HG03175 (cell line): ENCODE measurements at regions not wholly inside any gene's neighbourhood (a gene's known extent, or its start where the extent isn't known, plus 50 kb on each side); places are given as distances from the start of the nearest gene placed in this dataset.

Experiments
- ATAC-seq: cut with Tn5 transposase; IDR thresholded peaks from one replicate; pipeline ENCODE4 v1.9.1; 2021; ENCODE audit warnings: mild to moderate bottlenecking, moderate library complexity; ENCODE audit not compliant: unreplicated experiment

DNA sequence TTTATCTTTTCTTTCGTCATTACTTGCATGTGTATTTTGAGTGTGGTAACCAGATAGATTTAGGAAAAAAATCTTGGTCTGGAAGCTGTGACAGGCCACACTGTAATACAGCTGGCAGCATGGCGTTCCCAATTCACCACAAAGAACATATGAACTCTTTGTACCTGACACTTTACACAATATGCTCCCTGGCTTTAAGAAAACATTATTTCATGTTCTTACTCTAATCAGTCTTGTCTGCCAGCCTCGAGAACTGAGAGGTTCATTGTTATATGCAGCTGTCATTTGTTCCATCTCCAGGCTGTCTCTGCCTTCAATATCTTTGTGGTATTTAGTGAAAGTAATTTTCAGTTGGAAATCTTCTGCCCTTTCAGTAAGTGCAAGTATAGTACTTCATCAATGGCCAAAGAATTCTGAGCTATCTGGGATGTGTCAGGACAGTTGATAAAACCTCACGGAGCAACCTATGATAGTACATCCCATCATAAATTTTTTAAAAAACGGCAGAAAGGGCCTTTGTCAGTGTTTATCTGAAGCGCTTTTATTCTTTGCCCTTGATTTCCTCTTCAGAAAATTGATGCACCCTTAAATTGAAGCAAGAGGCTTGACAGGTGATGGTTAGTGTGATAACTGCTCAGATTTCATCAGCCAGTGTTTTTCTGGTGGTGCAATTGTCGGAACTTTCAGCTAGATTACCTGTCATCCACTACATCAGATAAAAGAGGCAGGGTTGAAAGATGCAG is 146.3 kb upstream of the SP8 start:
- ATAC-seq = no peak

DNA sequence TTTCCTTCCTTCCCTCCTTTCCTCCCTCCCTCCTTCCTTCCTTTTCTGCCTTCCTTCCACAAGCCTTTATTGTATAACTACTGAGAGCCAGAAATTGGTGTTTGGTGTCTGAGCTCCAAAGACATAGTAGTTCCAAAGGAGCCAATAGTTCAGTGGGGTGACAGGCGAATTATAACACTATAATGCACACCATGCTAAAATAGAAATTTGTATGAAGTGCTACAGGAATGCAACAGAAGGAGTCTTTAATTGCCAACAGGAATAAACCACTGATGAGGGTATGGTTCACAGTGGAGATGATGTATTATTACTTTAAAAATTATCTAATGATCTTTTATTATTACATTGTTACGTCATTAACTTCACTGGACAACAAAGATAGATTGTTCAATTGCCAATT is 158.8 kb upstream of the SP8 start:
- no peak for ATAC-seq

DNA sequence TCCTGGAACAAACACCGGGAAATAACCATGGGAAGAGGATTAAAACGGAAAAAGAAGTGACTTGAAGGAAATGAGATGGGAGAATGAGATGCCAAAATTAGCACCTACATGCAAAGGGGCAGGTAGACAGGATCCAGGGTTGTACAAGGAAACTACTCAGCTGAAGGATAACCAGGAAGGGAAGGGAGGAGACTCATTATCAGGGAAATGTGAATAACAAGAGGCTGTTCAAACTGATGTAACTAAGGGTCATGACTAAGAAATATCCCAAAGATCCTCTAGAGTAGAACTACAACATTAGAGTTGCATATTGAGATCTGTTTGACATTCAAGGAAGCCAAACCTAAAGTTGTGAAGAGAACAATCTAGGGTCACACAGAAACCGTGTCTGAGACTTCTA is 166.2 kb upstream of the SP8 start:
- ATAC-seq = no peak

DNA sequence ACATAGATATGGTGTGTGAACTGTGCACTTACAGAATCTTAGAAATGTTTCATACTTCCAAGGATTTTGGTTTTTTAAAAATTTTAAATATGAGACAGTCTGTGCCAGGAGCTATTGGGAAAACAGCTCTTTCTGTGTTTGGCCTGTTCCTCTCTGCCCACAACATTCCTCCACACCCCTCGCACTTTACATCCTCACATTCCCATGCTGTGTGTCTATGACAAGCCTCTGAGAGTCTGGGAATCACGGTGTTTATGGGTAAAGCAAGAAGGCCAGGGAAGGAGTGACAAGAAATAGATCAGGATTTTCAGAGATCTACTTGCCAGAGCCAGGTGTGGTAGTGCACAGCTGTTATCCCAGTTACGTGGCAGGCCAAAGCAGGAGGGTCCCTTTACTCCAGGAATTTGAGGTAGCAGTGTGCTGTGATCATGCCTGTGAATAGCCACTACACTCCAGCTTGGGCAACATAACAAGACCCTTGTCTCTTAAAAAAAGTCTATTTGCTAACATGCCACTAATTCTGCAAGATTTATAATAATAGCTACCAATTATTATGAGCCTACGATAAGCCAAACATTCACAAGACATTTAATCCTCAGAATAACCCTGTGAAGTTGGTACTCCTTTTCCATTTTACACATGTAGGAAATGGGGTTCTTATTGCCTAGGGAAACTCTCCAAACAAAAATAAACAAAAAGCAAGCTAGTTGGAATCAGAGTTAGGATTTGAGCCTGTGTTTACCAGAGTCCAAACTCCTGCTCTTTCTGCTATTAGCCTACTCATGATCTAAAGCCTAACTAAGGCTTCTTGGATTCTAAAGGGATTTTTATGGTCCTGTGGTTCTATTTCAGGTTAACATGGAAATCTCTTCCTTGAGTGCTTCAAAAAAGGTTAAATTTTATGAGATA is 168.3 kb upstream of the SP8 start:
- ATAC-seq = no peak

DNA sequence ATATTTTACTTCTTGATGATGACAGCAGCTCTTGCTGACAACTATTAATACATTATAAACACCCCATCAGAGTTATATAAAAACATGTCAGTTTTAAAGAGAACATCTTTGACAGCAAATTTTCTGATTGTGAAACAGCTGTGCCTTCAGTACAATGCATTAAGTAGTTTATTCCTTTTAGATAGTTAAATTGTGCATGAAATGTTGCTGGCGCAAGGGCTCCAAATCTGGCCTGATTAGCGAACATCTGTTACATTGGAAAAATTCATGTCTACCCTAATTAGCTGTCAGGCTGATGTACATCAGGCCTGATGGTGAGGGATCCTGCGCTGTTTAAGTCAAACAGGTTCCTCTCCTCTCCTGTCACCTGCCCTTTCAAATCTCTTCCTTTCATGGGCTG is 171.9 kb upstream of the SP8 start:
- no peak for ATAC-seq

DNA sequence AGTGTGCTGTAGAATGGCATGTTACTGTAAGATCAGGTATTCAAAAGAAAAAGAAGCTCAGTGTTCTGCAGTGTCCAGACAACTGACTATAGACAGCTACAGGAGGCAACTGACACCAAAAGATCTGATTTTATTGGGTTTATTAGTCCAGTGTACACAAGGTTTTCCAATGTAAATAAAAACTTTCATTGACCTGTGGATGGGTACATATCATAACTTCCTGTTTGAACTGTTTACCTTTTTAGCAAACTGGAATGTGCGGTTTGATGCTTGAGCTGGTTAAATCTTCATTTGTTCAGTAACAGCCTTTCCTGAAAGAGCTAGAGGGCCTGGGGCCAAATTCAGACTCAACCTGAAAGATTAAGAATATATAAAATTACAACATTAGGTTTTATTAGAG is 172.6 kb upstream of the SP8 start:
- no peak for ATAC-seq

DNA sequence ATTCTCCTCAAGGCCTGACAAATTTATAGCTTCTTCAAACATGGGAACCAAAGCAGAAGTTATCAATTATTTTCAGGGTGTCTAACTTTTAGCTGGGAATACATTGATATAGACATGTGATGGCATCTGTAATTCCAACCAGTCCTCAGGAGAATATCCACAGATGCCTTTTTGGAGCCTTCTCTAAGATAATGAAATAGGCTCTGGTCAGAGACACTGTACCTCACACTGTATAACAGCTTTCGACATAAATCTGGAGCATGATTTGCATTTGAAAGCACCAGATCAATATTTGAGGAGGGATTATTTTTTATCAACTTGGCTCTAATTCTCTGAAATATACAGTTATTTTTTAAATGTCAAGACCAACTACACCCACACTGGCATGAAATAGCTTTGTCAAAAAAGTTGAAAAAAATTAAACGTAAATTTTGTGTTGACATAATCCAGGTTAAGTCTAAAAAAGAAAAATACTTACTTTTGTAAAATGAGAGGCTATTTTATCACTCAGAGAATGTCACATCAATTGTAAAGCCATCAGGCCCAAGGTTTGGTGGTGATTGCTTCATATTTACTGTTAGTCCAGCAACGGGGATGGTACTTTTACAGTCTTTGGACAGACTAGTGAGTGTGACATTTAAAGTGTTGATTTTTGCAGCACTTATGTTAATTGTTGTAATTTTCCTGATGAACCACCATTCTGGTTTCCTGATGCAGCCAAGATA is 177.0 kb upstream of the SP8 start:
- ATAC-seq = no peak

DNA sequence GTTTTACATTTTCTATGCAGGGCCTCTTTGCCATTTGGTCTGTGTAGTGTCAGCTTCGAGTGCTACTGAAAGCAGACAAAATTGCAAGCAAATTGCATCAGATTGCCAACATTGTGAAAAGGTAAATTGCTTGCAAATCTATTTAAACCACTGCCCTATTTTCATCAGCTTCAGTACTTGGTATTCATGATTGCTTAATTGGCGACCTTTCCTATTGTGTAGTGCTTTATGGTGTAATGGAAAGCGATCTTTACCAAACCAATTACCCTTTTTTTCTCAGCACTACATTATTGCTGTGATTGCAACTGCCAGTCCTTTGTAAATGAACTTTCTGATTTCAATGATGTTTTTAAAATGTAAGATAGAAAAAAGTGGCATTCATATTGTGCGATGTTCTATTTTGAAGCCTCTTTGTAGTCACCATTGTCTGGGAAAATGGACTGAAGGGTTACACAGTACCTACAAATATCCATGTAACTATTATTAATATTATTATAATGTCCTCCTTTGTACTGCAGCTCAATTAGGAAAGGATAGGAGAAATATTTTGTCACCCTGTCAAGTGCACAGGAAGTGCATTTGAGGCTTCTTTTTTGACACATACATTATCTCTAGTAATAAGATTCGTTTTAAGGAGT is 177.7 kb upstream of the SP8 start:
- ATAC-seq = no peak

DNA sequence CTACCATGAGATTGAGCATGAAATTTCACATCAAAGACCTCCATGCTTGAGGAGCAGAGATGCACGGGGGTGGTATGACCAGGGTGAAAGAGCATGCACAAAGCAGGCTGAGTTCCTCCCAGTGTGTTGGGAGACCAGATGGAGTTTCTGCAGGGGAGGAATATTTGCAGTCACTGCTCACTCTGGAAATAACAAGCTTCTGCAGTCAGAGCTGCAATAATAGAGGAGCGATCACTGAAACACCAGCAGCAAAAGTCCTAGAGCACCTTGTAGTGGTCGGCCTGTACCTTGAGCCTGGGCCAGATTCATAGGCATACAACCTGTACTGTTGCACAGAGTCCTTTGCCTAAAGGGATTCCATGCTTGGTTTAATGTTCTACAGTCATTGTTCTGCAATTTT is 184.5 kb upstream of the SP8 start:
- no peak for ATAC-seq

DNA sequence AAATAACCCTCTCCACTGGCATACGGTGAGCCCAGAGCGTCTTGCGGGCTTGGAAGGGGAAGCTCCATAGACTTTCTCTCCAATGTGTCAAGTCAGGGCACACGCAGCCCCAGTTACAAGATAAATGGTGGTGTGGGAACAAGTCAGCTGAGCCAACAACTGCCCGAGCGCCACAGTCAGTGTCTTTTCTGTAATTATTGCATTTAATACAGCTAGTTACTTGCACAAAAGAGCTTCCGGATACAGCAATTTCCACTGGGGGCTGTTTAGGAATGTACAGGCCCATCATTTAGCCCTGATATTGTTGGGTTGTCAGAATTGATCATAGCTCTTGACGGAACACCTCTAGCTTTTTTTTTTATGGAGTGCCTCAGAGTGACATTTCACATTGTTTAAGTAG is 193.5 kb upstream of the SP8 start:
- no peak for ATAC-seq

DNA sequence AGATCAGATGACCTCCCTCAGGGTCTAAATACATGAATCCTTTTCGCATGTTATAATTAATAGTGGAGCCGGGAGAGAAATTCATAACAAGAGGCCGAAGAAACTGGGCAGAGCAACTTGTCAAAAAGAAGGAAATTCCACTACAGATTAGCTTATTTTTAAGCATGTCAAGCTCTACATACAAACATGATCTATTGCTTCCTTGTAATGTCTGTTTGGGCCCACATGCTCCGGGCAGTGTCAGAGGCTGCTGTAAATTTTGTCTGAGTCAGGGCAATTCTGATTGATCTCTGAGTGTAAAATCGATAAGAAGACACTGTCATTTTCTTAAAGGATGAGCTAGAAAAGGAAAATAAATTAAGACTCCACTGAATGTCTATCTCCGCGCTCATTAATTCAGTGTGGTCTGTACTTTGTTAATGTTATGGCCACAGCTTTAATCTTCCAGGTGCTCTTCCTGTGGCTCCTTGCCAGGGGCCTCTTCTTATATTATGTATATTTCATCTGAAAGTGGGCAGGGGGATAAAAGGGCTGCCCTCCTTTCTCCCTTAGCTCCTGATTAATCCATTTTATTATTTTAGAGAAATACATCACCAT is 194.1 kb upstream of the SP8 start:
- no peak for ATAC-seq

DNA sequence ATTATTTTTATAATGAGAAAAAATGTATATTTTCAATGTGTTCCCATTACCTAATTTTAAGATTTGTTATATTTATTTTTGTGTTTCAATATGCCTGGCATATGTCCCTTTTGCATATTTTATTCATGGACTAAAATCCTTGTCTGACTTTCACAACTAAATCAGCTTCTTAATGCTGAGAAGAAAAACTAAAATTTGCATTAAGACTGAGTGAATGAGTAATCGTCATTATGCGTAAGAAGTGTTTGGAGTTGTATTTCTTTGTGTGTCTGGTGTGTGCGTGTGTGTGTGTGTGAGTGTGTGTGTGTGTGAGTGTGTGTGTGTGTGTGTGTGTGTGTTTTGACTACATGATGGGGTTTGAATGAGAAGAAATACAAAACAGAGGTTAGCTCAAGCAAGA is 201.7 kb upstream of the SP8 start:
- no peak for ATAC-seq

DNA sequence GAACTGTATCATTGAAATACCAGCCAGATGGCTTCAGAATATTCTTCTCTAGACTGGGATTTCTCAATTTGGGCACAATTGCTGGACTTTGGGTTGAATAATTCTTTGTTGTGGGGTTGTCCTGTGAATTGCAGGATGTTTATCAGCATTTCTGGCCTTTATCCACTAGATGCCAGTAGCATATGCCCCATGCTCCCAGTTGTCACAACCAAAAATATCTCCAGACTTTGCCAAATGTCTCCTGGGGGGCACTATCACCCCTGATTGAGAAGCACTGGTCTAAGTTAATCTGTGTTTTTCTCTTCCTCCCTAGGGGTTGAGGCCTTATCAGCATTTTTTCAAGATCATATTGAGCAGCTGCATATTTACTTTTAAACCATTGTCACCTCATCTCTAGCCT is 204.9 kb upstream of the SP8 start:
- no peak for ATAC-seq

DNA sequence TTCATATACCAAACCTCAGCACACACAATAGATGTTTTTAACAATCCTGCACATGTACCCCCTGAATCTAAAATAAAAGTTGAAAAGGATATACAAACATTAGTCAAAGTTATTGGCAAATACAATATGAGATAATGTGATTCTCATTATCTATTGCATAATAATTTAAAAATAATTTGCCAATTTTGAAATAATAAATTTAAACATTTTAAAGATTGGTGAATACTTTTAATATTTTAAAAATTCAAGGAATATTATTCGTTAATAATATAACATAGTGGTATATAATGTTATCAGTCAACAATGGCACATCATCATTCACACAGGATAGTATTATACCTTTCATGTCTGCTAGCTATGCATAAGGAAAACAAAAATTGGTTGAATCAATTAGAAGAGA is 207.0 kb upstream of the SP8 start:
- no peak for ATAC-seq

DNA sequence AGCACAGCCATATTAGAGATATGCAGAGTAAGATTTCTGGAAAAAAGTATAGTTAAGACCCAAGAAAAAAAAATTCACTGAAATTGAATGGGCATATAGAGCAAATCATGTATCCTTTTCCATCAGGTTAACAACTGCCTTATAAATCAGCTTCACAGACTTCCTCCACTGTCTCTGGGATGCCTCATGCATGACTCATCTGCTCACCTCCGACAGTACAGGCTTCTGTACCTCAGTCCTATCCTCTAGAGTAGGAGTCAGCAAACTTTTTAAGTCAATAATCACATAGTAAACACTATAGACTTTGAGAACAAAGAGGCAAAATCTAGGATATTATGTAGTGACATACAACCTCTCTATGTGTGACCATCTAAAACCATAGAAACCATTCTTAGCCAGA is 211.6 kb upstream of the SP8 start:
- no peak for ATAC-seq

DNA sequence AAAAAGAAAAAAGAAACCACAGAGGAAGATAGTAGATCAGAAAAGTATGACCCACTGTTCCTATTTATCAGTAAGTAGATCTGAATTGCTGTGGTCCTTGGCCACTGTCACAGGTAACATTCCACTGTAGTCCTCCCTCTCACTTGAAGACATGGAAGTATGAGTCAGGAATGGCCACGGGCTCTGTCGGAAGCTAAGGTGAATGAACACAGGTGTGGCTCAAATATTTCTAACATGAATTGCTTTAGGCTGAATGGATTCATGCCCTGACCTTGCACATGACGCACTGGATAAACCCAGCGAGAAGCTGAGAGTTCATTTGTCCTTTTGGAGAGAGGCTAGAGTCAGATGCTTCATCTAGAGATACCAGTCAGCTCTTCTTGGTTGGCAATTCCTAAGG is 224.5 kb upstream of the SP8 start:
- no peak for ATAC-seq

DNA sequence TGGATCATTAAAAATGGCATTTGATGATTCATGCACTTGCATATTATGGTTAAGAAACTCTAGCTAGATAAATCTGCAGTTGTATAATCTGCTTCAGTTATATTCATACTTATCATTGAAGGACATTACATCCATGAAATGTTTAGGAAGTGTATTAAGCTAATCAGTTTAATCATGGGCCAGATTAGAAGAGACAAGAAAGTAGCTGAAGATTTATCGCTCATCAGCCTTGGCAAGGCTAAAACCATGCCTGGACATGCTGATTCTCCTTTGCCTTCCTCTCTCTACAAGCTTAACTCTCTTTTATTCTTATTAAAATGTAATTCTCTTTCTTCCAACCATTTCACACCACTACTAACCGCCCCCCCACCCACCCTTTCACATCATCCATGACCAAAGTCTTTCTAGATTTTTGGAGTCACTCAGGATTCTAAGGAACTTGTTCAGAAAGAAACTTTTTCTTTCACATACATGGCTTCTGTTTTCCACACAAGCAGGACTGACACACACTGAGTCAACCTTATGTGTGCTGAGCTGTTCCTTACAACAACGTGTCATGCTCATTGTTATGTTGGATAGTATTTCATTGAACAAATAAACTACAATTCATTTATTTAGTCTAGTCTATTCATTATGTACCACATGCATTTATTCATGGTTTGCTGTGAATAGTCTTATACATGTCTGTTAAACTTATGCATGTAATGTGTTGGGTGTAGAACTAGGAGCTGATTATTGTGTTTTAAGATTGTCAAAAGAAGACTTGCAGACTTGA is 227.3 kb upstream of the SP8 start:
- no peak for ATAC-seq

DNA sequence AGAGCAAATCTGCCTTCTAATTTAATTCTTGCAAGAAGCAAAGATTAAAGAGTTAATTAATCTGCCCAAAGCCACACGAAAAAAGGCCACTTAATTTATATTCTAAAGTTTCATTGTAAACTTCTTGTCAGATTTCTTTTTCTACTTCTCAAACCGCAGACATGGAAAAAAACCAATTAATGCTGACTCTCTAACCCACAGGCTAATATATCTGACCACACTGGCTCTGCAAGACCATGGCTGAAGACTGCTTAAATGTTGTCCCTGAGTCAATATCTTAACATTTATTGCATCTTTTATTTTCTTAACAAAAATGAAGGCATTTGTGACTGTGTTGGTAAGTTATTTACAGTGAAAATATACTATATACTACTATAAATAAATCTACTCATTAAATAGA is 234.0 kb upstream of the SP8 start:
- ATAC-seq = no peak

DNA sequence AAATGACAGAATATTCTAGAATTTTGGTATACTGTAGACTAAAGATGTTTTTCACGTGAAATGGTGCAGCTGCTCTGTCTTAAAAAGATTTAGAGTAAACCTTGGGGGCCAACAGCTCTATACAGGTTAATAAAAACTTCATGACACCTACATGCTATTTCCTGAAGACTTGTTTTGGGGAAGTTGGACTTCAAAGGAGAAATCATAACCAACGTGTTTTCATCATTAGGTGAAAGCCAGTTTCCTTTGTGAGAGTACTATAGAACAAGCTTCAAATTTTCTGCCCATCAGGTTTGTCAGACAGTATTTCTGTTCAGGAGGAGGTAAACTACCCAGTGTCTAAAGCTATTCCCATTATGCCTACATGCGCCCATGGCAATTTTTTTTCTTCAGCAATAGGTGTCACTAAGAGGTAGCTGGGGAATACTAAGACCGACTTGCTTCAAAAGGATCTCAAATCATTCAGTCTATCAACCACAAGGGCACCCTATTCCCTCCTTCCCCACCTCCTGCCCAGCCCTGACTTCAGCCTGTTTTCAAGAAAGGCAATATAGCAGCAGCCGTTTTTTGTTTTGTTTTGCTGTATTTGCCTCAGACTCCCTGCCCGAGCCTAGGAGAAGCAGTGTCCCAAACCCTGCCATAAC is 237.3 kb upstream of the SP8 start:
- ATAC-seq = no peak

DNA sequence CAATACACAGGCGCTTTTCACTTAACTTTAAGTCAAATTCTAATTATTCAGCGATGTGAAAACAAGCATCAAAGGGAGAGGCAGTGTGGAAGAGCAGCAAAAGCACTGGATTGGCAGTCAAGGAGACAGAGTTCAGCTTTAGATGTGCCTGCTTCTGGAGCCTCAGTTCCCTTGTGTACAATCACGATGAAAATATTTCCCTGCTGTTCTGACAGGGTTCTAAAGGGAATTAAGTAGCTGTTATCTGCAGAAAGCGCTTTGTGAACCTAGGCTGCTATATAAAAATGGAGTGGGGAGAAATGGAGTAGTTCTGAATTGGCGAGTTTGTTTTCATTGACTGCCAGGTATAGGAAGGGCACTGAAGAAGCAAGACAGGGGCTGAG is 237.8 kb upstream of the SP8 start:
- no peak for ATAC-seq
